GDM1 (cell line): ENCODE measurements at regions not wholly inside any gene's neighbourhood (a gene's known extent, or its start where the extent isn't known, plus 50 kb on each side); places are given as distances from the start of the nearest gene placed in this dataset.
"Not testable (repeated sequence)": the region's sequence is repeated elsewhere in the genome, so short reads cannot be mapped to it uniquely, and the experiment has no call there.

ENCODE experiments used
- DNase-seq: peaks from one replicate; lab custom pipeline; 2025; lab: John Stamatoyannopoulos, UW

GRCh38 chrX:114272096-114272686 lies 311.7 kb upstream of the HTR2C start:
- no peak for DNase-seq

GRCh38 chrX:114270371-114270770 lies 313.5 kb upstream of the HTR2C start:
- DNase-seq: not testable (repeated sequence)

- no peak for DNase-seq
Observed at GRCh38 chrX:114268643-114269042, 315.2 kb upstream of the HTR2C start.

- DNase-seq: peak; percentile 57
Observed at GRCh38 chrX:114267142-114267541, 316.7 kb upstream of the HTR2C start.

GRCh38 chrX:114252186-114252585 lies 331.7 kb upstream of the HTR2C start:
- no peak for DNase-seq

GRCh38 chrX:114251575-114251974 lies 332.3 kb upstream of the HTR2C start:
- DNase-seq: no peak

- no peak for DNase-seq
Observed at GRCh38 chrX:114221445-114221844, 362.4 kb upstream of the HTR2C start.

- DNase-seq: no peak
Observed at GRCh38 chrX:114210879-114211278, 373.0 kb upstream of the HTR2C start.

GRCh38 chrX:114201622-114202021 lies 382.3 kb upstream of the HTR2C start:
- DNase-seq: no peak

GRCh38 chrX:114181195-114181594 lies 402.7 kb upstream of the HTR2C start:
- DNase-seq: no peak

GRCh38 chrX:114178126-114178525 lies 405.8 kb upstream of the HTR2C start:
- no peak for DNase-seq

GRCh38 chrX:114167276-114167675 lies 416.6 kb upstream of the HTR2C start:
- not testable (repeated sequence) for DNase-seq

- DNase-seq: no peak
Observed at GRCh38 chrX:114166601-114167000, 417.3 kb upstream of the HTR2C start.

GRCh38 chrX:114165537-114165936 lies 418.3 kb upstream of the HTR2C start:
- no peak for DNase-seq

GRCh38 chrX:114162068-114162735 lies 421.7 kb upstream of the HTR2C start:
- DNase-seq: no peak

GRCh38 chrX:114152801-114153200 lies 431.1 kb upstream of the HTR2C start:
- DNase-seq: no peak

GRCh38 chrX:114152130-114152529 lies 431.8 kb upstream of the HTR2C start:
- no peak for DNase-seq

- DNase-seq: no peak
Observed at GRCh38 chrX:114134465-114134864, 449.4 kb upstream of the HTR2C start.

GRCh38 chrX:114127411-114128025 lies 456.4 kb upstream of the HTR2C start:
- no peak for DNase-seq

- no peak for DNase-seq
Observed at GRCh38 chrX:114127005-114127404, 456.9 kb upstream of the HTR2C start.

- DNase-seq: peak; percentile 53
Observed at GRCh38 chrX:114101081-114101480, 482.8 kb upstream of the HTR2C start.

GRCh38 chrX:114097866-114098265 lies 486.0 kb upstream of the HTR2C start:
- no peak for DNase-seq

- no peak for DNase-seq
Observed at GRCh38 chrX:114097427-114097826, 486.5 kb upstream of the HTR2C start.

- DNase-seq: no peak
Observed at GRCh38 chrX:114095789-114096188, 488.1 kb upstream of the HTR2C start.
